Right ventricle myocardium superior (tissue), 1 donor: ENCODE measurements at regions not wholly inside any gene's neighbourhood (a gene's known extent, or its start where the extent isn't known, plus 50 kb on each side); places are given as distances from the start of the nearest gene placed in this dataset.
A peak's percentile ranks its signal among the peaks of the same experiment; 100 is the strongest.
"Not testable (repeated sequence)": the region's sequence is repeated elsewhere in the genome, so short reads cannot be mapped to it uniquely, and the experiment has no call there.

ENCODE experiments used
- ATAC-seq: fragments of 200-7000 bp; cut with Tn5 transposase; one replicate; pipeline ENCODE4 v1.9.1; 2020; ENCODE audit warnings: mild to moderate bottlenecking; ENCODE audit not compliant: poor library complexity
- DNase-seq: peaks from one replicate; pipeline ENCODE4 v3.0.0-alpha.2; 2020
- intact Hi-C: fragments of 100-400 bp; cut with DNase I; formaldehyde crosslinking; loops from one replicate; pipeline ENCODE4 v1.11.2; 2022
- donor health status: DM: no; HTN: yes; CAD: no; lungs with severe emphysema.

DNA sequence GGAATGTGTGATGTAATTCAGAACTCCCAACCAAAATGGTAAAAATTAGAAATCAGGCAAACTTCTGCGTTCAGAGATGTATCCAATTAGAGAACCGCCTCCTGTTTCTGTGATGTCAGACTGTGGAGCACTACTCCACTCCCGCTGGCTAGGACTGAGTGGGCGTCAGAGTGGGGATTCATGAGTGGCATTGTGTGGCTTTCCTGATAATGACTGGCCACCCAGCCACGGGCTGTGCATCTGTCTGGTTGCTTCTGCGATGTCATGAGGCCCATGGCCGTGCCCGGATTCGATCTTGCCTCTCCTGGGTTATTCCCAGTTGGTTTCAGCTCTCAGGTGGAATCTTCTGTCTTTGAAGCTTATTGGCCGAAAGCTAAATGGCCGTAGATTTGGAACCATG is 87.1 kb upstream of the KCNA1 start:
- ATAC-seq, result no peak
- intact Hi-C loops, result no loop called here

DNA sequence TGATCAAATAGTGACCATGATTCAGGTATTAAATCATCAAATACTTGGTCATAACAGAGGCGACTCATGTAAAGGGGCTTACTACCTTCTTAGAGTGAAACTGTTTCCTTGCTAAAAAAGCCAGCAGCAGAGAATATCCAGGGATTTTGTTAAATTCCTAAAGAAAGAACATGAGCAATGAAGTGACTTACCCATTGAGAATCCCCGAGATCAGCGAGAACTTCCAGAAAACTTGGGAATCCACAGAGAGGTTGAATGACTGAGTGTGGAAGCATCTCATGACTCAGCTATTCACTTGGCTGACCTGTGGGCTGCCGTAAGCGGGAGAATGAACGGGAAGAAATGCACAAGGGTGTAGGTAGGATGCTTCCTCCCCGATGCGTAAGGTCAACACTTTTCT is 85.3 kb upstream of the KCNA1 start:
- intact Hi-C loops, result no loop called here
- ATAC-seq, result no peak
- no peak for DNase-seq

More for the DNA sequence above, 87.1 kb upstream of the KCNA1 start:
- no peak for DNase-seq

DNA sequence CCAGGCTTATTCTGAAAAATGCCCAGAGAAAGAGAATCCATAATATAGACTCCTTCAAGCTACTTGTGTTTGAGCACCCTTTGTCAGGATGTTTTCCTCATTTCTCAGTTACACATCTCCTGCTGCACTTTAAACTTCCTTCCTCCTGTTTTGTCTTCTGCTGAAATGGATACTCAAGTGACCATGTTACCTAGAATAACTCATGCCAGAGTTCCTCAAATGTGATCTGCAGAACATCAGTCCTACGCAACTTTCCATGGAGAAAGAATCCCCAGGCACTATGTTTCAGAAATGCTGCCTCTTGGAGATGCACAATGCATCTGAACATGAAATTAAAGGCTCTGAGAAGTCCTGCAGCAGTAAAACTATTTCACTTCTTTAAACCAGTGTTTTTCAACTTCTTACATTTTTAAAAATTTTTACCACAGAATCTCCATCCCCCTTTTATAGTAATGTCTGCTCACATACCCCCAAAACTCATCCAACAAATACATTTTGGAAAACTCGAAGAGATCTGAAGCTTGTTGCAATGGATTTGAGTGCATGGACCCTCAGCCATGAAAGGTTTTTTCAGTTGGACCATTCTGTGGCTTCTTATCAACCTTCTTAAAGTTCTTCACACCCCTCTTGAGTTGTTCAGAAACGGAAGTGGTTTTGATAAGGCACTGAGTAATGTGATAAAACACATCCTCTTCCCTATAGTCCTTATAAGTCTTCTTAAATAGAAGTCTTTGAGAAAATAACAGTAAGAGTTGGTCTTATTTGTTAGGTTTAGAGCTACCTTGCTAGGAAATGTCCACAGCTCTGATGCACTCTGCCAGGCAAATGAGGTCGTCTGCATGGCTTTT is 84.5 kb upstream of the KCNA1 start:
- DNase-seq (no peak), ATAC-seq (no peak)
- intact Hi-C loops, result no loop called here

DNA sequence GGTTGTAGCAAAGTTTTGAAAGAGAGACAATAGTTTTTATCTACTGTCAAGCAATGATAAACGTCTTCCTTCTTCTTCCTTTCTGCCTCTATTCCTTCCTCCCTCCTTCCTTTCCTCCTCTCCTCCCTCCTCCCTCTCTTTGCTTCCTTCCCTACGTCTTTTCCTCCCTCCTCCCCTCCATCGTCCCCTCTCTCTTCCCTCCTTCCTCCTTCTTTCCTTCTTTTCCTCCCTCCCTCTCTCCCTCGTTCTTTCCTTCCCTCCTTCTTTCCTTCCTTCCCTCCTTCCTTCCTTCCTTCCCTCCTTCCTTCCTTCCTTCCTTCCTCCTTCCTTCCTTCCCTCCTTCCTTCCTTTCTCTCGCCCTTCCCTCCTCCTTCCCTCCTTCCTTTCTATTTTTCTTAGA is 82.8 kb upstream of the KCNA1 start:
- no peak for ATAC-seq
- DNase-seq, result no peak
- intact Hi-C loops, result no loop called here

DNA sequence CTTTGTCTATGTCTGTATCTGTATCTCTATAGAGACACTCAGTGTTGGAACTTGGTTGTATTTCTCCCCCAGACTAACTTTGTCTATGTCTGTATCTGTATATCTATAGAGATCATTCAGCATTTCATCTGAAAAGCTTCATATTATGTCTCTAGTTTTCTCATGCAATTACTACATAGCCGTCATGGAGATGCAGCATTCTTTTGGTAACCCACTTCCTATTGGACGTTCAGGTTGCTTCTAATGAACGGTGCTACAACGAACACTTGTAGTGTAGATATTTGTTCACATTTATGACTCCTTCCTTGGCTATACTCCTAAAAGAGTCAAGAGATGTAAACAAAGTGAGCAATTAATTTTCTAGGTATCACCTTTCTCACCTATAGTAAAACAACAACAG is 81.5 kb upstream of the KCNA1 start:
- ATAC-seq (no peak), DNase-seq (no peak)
- intact Hi-C loops, result no loop called here

DNA sequence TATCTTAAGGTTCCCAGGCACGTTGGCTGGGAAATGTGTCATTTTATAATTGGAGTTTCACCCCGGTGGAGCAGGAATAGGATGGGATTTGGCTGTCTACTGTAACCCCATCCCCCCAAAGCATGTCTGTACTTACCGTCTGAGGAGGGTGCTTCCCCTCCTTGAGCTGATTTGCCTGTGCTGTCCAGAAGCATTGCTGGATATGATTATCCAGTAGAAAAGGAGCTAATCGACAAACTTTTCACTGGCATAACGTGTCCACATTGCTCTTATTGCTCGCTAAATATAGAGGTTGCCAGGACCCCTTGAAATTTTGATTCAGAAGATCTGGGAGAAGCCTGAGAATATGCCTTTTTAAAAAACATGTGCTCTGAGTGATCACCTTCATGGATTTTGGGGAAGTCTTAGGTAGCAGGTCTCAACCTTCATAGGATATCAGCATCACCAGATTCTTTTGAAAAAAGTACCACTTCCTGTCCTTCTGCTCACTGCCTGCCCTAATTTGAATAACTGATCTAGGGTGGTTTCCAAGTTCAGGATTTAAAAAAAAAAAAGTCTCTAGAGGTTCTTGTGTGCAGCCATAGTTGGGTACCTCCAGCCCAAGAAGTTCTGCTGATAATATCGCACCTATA is 80.4 kb upstream of the KCNA1 start:
- DNase-seq, result no peak
- intact Hi-C loops, result no loop called here
- ATAC-seq, result no peak

DNA sequence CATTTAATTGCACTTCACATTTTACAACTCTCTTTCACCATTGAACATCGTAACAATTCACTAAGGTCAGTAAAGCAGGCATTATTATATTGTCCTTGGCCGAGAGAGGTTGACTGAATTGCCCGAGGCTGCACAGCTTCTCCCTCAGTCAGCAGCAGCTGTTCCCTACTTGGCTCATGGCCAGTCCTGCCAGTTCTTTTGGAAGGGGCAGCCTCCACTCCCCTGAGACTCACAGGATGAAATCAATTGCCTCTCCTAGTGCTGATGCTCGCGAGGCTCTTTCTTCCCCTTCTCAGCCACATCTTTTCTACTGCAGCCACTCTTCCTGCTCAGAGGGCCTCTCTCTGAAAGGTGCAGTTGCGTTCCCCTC is 79.9 kb upstream of the KCNA1 start:
- intact Hi-C loops, result no loop called here
- ATAC-seq, result no peak

DNA sequence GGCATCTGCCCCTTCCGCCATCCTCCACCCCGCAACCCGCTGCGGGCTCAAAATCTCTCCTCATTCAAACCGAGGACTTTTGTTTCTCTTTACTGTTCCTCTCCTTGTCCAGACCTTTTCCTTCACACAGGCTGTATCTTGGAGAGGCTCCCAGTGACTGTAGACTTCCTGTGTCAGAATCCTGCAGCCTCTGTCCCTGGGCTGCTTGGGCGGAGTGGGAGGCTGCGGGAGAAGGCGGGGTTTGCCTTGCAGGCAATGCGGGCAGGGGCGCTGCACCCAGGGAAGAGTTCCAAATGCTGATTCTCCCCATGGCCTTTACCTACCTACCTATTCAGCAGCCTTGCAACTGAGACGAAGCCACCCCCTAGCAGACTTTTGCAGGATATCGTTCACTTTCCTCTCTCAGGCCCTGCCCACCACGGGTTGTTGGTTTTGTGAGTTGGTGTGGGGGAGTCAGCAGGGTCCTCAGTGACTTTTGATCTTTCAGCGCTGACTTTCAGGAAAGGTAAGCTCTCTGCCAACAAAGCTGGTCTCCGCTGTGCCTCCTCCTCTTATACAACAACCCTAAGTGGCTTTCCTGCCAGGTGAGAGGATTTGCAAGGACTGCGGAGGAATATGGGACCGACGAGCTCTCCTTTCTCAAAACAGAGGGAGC is 79.0 kb upstream of the KCNA1 start:
- ATAC-seq (no peak), DNase-seq (no peak)
- intact Hi-C loops, result no loop called here

More for the DNA sequence above, 79.9 kb upstream of the KCNA1 start:
- no peak for DNase-seq

DNA sequence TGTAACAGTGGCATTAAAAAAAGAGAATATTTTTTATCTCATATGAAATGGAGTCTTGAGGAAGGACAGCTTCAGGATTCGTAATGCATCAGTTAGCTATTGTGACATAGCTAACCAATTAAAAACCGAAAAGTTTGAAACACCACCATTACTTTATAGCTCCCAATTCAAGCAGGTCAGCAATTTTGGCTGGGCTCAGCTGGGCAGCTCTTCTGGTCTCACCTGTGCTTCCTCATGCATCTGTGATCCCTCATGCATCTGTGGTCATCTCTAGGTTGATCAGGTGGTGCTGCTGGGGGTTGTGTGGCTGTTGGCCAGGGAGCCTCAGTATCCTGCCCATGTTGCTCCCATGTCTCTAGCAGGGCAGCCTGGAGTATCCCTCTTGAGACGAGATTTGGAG is 76.7 kb upstream of the KCNA1 start:
- intact Hi-C loops, result no loop called here
- DNase-seq (no peak), ATAC-seq (no peak)

DNA sequence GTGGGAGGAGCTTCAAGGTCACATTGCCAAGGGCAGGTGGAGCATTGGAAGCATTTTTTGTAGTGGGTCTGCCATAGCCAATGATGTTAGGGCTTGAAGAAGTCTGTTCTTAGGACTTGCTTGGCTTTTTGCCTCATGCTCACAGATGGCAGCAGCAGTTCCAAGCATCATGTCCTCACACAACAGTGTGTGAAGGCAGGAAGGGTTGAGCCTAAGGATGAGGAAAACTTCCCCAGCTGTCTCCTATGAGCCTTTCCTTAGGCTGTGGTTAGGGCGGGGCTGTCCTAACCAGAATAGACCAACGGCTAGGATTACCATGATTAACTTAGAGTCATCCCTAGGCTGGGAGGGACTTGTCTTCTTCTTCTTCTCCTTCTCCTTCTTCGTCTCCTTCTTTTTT is 76.2 kb upstream of the KCNA1 start:
- no peak for ATAC-seq
- intact Hi-C loops, result no loop called here
- DNase-seq, result no peak

DNA sequence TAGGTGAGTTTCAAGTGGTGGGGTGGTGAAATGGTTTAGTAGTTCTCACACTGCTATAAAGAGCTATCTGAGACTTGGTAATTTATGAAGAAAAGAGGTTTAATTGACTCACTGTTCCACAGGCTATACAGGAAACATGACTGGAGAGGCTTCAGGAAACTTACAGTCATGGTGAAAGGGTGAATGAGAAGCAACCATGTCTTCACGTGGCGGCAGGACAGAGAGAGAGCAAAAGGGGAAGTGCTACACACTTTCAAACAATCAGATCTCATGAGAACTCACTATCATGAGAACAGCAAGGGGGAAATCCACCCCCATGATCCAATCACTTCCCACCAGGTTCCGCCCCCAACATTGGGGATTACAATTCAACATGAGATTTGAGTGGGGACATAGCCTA is 67.3 kb upstream of the KCNA1 start:
- ATAC-seq, intact Hi-C loops, DNase-seq: not testable (repeated sequence)

DNA sequence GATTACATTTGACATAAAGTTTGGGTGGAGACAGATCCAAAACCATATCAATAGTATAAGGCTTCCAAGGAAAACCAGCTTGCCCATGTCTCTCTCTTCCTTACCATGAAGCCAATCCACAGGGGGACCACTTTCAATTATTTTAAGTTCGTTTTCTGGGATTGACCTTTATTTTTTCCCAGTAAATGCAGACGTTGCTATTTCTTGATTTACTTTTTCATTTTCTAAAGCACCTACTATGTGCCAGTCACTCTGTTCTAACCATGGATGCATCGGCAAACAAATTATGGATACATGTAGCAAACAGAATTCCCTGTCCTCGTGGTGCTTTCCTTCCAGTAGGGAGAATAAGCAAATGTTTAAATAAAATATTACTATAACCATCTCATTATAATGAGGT is 65.8 kb upstream of the KCNA1 start:
- ATAC-seq, result no peak
- DNase-seq, result no peak
- intact Hi-C loops, result no loop called here

DNA sequence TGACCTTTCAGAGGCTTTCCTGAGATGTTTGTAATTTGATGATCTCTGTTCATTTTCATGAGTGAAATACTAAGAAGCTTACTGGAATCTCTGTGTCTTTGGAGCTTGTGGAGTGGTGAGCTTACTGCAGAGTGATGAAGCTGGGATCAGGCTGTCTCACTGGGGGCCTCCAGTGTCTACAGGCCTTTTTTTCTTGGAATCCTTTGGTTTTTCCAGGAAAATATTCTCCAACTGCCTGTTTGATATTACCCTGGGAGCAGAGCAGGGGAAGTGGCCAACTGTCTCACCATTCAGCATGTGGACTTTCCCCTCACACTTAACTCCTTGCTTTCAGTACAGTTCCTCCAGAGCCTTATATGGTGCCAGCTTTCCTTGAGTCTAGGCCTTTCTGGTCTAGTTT is 62.0 kb upstream of the KCNA1 start:
- intact Hi-C loops, result no loop called here
- DNase-seq (no peak), ATAC-seq (no peak)

DNA sequence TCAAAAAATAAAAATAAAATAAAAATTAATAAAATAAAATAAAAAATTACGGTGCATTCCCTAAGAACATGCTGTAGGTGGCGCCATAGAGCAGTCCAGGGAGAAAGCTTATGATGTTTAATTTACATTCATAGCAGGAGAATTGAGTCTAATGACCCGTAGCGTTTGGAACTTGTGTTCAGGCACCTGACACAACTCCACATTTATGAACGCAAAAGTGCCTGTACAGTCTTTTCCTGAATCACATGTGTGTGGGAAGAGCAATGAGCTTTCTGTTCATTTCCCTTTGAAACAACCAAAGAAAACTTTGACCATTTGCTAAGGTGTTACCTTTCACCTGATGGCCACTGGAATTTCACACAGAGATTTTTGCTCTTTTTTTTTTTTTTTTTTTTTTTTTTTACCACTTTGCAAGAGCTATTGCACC is 60.6 kb upstream of the KCNA1 start:
- no peak for ATAC-seq
- intact Hi-C loops, result no loop called here
- no peak for DNase-seq

DNA sequence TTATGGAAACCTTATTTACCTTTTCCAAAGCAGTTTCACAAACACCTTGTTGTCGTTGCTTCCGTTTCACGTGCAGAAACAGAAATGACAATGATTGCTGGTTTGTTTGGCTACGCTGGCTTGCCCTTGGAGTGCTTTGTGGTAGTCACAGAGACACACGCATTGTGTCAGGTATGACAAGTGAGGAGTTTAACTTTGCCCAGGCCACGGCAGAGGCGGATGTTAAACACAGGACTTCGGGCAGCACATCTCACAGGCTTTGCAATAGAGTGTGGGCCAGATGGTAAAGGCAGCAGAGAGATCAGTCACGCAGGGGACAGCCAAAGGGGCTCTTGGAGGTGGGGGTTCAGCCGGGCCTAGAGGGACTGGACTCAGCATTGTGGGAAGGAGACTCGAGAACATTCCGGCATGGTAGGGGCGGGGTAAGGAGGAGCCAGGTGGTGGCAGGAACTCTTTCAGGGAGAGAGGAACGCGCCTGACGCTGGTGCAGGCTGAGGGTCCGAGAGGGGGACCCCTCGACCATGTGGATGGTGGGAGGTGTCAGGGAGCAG is 59.8 kb upstream of the KCNA1 start:
- ATAC-seq, result no peak
- intact Hi-C loops, result no loop called here
- DNase-seq, result no peak

DNA sequence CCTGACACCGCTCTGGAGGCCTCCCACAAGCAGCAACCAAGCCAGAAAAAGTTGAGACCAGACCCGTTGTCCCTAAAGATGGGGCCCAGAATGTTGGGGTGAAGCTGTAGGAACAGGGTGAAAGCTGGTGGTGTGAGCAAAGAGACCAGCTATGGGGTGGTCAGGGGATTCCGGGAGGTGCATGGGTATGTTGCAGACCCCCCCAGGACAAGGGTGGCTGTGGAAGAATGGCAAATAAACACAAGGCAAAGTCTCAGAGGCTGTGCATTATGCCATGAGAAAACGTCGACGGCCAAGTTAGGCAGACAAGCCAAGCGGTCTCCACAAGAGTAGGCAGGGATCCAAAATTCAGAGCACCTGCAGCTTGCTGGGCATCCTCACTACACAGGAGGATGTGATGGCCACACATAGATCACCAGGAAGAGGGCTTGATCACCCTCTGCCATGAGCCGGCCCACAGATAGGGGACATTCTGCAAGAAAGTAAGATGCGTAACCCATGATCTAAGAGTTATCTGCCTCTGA is 58.8 kb upstream of the KCNA1 start:
- ATAC-seq, result no peak
- no peak for DNase-seq
- intact Hi-C loops, result no loop called here

DNA sequence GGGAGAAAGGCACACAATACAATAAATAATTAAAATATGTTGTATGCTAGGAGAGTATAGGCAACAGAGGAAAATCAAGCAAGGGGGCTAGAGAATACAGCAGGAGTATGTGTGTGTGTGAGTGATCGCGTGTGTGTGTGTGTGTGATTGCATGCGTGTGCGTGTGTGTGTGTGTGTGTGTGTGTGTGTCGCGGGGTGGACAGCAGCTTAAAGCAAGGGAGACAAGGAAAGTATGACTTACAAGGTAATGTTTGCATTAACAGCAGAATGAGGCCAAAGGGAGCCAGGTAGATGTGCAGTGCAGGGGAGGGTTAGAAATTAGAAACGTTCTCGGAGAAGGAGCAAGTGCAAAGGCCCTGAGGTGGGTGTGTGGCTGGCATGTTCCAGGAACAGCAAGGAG is 57.4 kb upstream of the KCNA1 start:
- intact Hi-C loops, result no loop called here
- ATAC-seq (no peak), DNase-seq (no peak)

DNA sequence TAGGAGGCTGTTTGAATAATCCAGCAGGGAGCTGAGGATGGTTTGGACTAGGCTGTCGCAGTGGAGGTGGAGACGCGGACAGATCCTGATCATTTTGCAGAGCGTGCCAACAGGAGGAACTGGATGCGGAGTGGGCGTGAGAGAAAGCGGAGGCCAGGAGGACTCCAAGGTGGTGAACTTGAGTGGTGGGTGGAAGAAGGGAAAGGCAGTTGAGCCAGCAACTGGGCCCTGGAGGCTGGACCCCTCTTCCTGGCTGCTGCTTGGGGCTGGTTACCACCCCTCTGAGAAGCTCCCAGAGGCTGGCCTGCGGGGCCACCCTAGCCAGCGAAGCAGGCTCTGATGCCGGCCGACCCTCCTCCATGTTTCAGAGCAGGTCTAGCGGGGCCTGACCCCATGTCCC is 56.8 kb upstream of the KCNA1 start:
- ATAC-seq (no peak), DNase-seq (no peak)
- intact Hi-C loops, result no loop called here

DNA sequence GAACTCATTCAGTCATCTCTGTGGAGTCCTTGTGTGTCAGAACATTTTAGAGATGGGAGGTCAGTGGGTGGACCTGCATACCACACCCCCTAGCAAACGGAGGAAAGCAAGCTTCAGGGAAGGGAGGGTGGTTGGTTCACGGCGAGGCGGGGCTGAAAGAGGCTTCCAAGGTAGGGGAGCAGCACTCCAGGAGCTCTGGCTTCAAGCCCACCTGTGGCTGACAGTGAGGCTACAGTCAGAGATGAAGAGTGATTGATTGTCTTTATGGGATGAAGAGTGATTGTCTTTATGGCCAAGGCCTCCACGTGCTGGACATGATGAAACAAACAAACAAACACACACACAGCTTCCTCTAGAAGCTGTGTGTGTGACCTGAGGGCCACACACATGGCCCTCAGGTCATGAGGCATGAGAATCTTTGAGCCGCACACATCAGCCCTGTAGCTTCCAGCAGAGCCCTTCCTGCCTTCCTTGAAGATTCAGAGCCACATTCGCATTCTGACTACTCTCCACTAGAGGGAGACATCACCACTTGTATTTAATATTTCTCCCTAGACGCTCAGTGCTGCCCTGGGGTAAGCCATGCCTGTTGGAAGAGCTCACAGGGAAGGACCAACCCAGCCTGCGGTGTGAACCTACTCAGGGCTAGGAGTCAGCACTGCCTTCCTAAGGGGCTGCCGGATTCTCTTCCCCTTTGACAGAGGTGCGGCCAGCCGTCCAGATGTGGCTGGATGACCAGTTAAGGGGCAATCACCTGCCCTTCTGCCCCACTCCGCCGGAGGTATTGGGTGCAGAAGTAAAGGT is 54.4 kb upstream of the KCNA1 start:
- intact Hi-C loops, result no loop called here
- ATAC-seq (peak; percentile 61), DNase-seq (no peak)
